Esophagus muscularis mucosa (tissue), 4 donors: ENCODE measurements at regions not wholly inside any gene's neighbourhood (a gene's known extent, or its start where the extent isn't known, plus 50 kb on each side); places are given as distances from the start of the nearest gene placed in this dataset.
"Not testable (repeated sequence)": the region's sequence is repeated elsewhere in the genome, so short reads cannot be mapped to it uniquely, and the experiment has no call there.

Experiments
- DNase-seq: peaks from one replicate; pipeline ENCODE4 v3.0.0-alpha.2; 2017; ENCODE audit errors: extremely low spot score
- H3K27ac ChIP-seq, 4 donors: fragments of 200-600 bp; sonication (generic); replicated peaks in 1 of 4; 1 replicate in 3 of 4; 2 replicates in 1 of 4; pipeline ENCODE4 v1.5.1; 2016 to 2019; ENCODE audit warnings: mild to moderate bottlenecking in 1 of 4
- H3K27me3 ChIP-seq, 4 donors: fragments of 200-600 bp; sonication (generic); one replicate each; pipeline versions ENCODE4 v1.5.1 to v1.6.0; 2016 to 2019
- H3K36me3 ChIP-seq, 4 donors: fragments of 200-600 bp; sonication (generic); one replicate each; pipeline ENCODE4 v1.5.1; 2016 to 2019
- H3K4me1 ChIP-seq, 4 donors: fragments of 200-600 bp; sonication (generic); one replicate each; pipeline ENCODE4 v1.5.1; 2016 to 2019
- H3K4me3 ChIP-seq, 4 donors: fragments of 200-600 bp; sonication (generic); 1 replicate in 2 of 4; 2 replicates in 2 of 4; pipeline ENCODE4 v1.5.1; 2016 to 2019; ENCODE audit warnings: mild to moderate bottlenecking in 4 of 4, moderate library complexity in 1 of 4
- H3K9me3 ChIP-seq, 4 donors: fragments of 200-600 bp; sonication (generic); 1 replicate in 3 of 4; 2 replicates in 1 of 4; pipeline ENCODE4 v1.5.1; 2016 to 2019
- EP300 ChIP-seq: sonication (generic); formaldehyde crosslinking; IDR thresholded peaks from one replicate; pipeline ENCODE4 v1.6.1; 2017; ENCODE audit warnings: antibody characterized with exemption
- POLR2A ChIP-seq: fragments of 450-650 bp; IDR thresholded peaks from one replicate; pipeline ENCODE4 v1.6.1; 2017; ENCODE audit warnings: antibody characterized with exemption, moderate library complexity, mild to moderate bottlenecking, low read depth
- POLR2AphosphoS5 ChIP-seq, 2 donors: sonication (generic); formaldehyde crosslinking; IDR thresholded peaks; one replicate each; pipeline ENCODE4 v1.6.1; 2017; ENCODE audit warnings: antibody characterized with exemption in 2 of 2
- WGBS: methylation state at CpG from one replicate; pipeline ENCODE4 v1.1.5; 2018; 5-methylcytosine and 5-hydroxymethylcytosine counted together
- intact Hi-C: fragments of 100-400 bp; cut with DNase I; formaldehyde crosslinking; loops from one replicate; pipeline ENCODE4 v1.15.1; 2023
- TF ChIP-seq, protein P1 (sequence below), 3 experiments: fragments of 200-600 bp in 2 of 3; fragments of 450-650 bp in 1 of 3; sonication (generic) in 2 of 3; IDR thresholded peaks; one replicate each; pipeline ENCODE4 v1.5.1; 2017 to 2019; ENCODE audit warnings: antibody characterized with exemption in 3 of 3, mild to moderate bottlenecking in 2 of 3, moderate library complexity in 1 of 3

- Histone ChIP-seq H3K4me1 (no peaks in the 10 kb centered on the region), H3K27ac (no peak overlapping the region), H3K4me3 (no peak overlapping the region), H3K9me3 (peaks cover 0 to 2% (median under 1%) of the 10 kb centered on the region in 4 donors), H3K36me3 (no peaks in the 10 kb centered on the region), H3K27me3 (peaks cover 0 to 13% (median 0%) of the 10 kb centered on the region in 4 donors)
- intact Hi-C loops: no loop called here
- TF ChIP-seq, protein P1, sequence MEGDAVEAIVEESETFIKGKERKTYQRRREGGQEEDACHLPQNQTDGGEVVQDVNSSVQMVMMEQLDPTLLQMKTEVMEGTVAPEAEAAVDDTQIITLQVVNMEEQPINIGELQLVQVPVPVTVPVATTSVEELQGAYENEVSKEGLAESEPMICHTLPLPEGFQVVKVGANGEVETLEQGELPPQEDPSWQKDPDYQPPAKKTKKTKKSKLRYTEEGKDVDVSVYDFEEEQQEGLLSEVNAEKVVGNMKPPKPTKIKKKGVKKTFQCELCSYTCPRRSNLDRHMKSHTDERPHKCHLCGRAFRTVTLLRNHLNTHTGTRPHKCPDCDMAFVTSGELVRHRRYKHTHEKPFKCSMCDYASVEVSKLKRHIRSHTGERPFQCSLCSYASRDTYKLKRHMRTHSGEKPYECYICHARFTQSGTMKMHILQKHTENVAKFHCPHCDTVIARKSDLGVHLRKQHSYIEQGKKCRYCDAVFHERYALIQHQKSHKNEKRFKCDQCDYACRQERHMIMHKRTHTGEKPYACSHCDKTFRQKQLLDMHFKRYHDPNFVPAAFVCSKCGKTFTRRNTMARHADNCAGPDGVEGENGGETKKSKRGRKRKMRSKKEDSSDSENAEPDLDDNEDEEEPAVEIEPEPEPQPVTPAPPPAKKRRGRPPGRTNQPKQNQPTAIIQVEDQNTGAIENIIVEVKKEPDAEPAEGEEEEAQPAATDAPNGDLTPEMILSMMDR (IDR thresholded peaks at IDR 0.05): no peak
- TF ChIP-seq POLR2A: no peak
- TF ChIP-seq POLR2AphosphoS5 (IDR thresholded peaks at IDR 0.05): no peak
- TF ChIP-seq EP300: no peak
- no peak for DNase-seq
- WGBS: 61% methylated on average over 3 of the region's 3 CpGs
These were observed 430.6 kb upstream of the RAB6C start for GRCh38 chr2:129548880-129549279.

DNA sequence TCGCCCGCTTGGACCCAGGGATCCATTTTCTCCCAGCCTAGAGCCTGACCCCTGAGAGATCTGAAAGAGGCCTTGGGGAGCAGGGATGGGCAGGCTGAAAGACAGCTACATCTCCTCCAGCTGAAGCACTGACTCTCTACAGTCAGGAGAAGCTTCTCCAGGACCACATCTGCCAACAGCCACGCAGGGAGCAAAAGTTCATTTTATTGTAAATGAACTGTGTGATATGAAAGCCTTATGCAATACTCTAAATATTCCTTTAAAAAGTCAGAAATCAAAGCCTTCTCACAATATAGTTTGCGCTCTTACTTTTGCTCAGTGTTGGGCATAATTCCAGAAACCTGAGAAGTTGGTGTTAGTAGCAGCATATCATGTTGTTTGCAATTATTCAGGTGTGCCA, 428.9 kb upstream of the RAB6C start:
- no peak overlapping the region for H3K4me3 ChIP-seq
- no peaks in the 10 kb centered on the region for H3K4me1 ChIP-seq
- H3K9me3 ChIP-seq: no peaks in the 10 kb centered on the region
- WGBS: 54% methylated on average over 4 of the region's 4 CpGs
- TF ChIP-seq POLR2A (no peak), EP300 (no peak), POLR2AphosphoS5 (IDR thresholded peaks at IDR 0.05) (no peak)
- TF ChIP-seq, protein P1 (IDR thresholded peaks at IDR 0.05): no peak
- H3K36me3 ChIP-seq: no peaks in the 10 kb centered on the region
- intact Hi-C loops: no loop called here
- H3K27ac ChIP-seq: no peak overlapping the region
- no peak for DNase-seq
- peaks cover 0 to 13% (median 0%) of the 10 kb centered on the region in 4 donors for H3K27me3 ChIP-seq

GRCh38 chr2:129554373-129554772, 425.1 kb upstream of the RAB6C start:
- Histone ChIP-seq H3K9me3 (no peaks in the 10 kb centered on the region), H3K27me3 (peaks cover 0 to 8% (median 0%) of the 10 kb centered on the region in 4 donors), H3K4me3 (no peak overlapping the region), H3K36me3 (no peaks in the 10 kb centered on the region), H3K4me1 (no peaks in the 10 kb centered on the region), H3K27ac (no peak overlapping the region)
- TF ChIP-seq POLR2AphosphoS5 (IDR thresholded peaks at IDR 0.05) (no peak), EP300 (no peak), POLR2A (no peak)
- TF ChIP-seq, protein P1 (IDR thresholded peaks at IDR 0.05): no peak
- no peak for DNase-seq
- 26% methylated on average over 3 of the region's 3 CpGs for WGBS
- intact Hi-C loops: no loop called here

DNA sequence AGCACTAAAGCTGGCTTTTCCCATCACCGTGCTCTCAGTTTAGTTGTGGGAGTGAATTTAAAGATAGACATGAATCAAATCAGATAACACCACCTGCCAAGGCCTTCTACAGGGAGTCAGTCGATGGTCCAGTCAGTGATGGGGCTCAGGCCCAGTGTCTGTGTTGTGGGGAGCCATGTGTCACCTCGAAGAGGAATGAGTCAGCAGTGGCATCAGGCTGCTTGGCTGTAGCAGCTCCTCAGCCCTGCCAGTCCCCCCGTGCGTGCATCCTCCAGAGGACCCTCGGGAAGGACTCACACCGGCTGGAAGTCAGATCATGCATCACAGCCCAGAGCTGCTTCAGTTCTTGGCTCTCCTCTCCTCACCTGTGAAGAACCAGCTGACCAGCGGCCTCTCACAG, 420.4 kb upstream of the RAB6C start:
- Histone ChIP-seq H3K36me3 (no peaks in the 10 kb centered on the region), H3K27me3 (peaks cover 0 to 11% (median 0%) of the 10 kb centered on the region in 4 donors), H3K4me1 (no peaks in the 10 kb centered on the region), H3K4me3 (no peak overlapping the region), H3K27ac (no peak overlapping the region), H3K9me3 (peaks cover 0 to 6% (median 0%) of the 10 kb centered on the region in 4 donors)
- TF ChIP-seq, protein P1 (IDR thresholded peaks at IDR 0.05): no peak
- no peak for TF ChIP-seq EP300
- TF ChIP-seq POLR2AphosphoS5 (IDR thresholded peaks at IDR 0.05): no peak
- TF ChIP-seq POLR2A: no peak
- no peak for DNase-seq
- WGBS: 60% methylated on average over 4 of the region's 8 CpGs
- intact Hi-C loops: no loop called here

GRCh38 chr2:129565551-129566109, 413.8 kb upstream of the RAB6C start:
- H3K4me3 ChIP-seq: no peak overlapping the region
- DNase-seq: no peak
- H3K4me1 ChIP-seq: no peaks in the 10 kb centered on the region
- no peak for TF ChIP-seq POLR2AphosphoS5 (IDR thresholded peaks at IDR 0.05)
- TF ChIP-seq, protein P1 (IDR thresholded peaks at IDR 0.05): no peak
- TF ChIP-seq EP300: no peak
- TF ChIP-seq POLR2A: no peak
- 41% methylated on average over 5 of the region's 5 CpGs for WGBS
- peaks cover 0 to 16% (median 2%) of the 10 kb centered on the region in 4 donors for H3K9me3 ChIP-seq
- H3K27ac ChIP-seq: no peak overlapping the region
- H3K36me3 ChIP-seq: no peaks in the 10 kb centered on the region
- intact Hi-C loops: no loop called here
- no peaks in the 10 kb centered on the region for H3K27me3 ChIP-seq

GRCh38 chr2:129570812-129571211, 408.7 kb upstream of the RAB6C start:
- H3K27ac ChIP-seq, H3K4me1 ChIP-seq, DNase-seq, intact Hi-C loops, H3K36me3 ChIP-seq, H3K27me3 ChIP-seq, H3K4me3 ChIP-seq: not testable (repeated sequence)
- H3K9me3 ChIP-seq: peaks cover 0 to 35% (median 9%) of the 10 kb centered on the region in 4 donors
- 89% methylated on average over 2 of the region's 2 CpGs for WGBS
